ENCODE measurements at regions not wholly inside any gene's neighbourhood (a gene's known extent, or its start where the extent isn't known, plus 50 kb on each side); places are given as distances from the start of the nearest gene placed in this dataset.

DNA sequence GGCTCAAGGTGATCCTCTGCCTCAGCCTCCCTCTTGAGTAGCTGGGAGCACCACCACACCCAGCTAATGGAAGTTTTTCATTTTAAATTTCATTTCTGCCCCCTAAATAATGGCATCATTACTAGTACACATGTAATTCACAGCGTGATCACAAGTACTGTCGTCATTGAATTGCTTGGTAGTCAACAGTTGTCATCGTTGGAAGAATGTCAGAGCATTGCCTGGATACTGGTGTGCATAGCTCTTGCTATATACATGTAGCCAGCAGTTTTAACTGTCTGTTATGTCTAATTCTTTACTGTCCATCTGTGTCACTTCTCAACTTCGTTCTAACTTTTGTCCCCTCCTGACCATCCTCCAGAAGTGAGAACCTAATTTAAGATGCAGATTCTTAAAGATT lies 62.1 kb downstream of the CRPPA start:
- Histone ChIP-seq H3K36me3 (no peaks in the 10 kb centered on the region), H3K4me3 (no peak overlapping the region), H3K27me3 (no peaks in the 10 kb centered on the region), H3K27ac (no peak overlapping the region), H3K4me1 (no peaks in the 10 kb centered on the region), H3K9me3 (no peaks in the 10 kb centered on the region)
- no peak for DNase-seq (ENCODE audit: low spot score in 2 of 2)
- TF ChIP-seq, protein P1, sequence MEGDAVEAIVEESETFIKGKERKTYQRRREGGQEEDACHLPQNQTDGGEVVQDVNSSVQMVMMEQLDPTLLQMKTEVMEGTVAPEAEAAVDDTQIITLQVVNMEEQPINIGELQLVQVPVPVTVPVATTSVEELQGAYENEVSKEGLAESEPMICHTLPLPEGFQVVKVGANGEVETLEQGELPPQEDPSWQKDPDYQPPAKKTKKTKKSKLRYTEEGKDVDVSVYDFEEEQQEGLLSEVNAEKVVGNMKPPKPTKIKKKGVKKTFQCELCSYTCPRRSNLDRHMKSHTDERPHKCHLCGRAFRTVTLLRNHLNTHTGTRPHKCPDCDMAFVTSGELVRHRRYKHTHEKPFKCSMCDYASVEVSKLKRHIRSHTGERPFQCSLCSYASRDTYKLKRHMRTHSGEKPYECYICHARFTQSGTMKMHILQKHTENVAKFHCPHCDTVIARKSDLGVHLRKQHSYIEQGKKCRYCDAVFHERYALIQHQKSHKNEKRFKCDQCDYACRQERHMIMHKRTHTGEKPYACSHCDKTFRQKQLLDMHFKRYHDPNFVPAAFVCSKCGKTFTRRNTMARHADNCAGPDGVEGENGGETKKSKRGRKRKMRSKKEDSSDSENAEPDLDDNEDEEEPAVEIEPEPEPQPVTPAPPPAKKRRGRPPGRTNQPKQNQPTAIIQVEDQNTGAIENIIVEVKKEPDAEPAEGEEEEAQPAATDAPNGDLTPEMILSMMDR (IDR thresholded peaks at IDR 0.05) = no peak
- TF ChIP-seq POLR2A (IDR thresholded peaks at IDR 0.05) (no peak), EP300 (IDR thresholded peaks at IDR 0.05) (no peak)
- 75 to 77% methylated on average over 4 of the region's 4 CpGs for WGBS, 2 donors

DNA sequence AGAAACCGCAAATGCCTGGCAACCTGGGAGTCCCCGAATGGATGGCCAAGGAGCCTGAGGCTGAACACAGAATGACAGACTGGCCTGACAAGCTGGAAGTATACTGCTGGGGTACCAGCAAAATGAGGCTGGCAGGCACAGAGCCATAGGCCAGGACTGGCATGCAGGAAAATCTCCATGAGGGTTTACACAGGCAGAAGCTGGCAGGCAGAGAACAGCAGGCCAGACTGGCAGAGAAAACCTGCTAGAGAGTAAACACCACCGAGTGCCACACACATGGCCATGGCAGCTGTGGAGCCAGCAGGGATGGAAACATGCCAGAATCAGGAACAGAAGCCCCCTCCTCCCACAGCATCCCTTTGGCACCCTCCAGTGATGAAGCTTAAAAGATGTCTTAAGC lies 63.4 kb downstream of the CRPPA start:
- no peak overlapping the region for H3K4me3 ChIP-seq
- no peak overlapping the region for H3K27ac ChIP-seq
- 77 to 81% methylated on average over 3 of the region's 3 CpGs for WGBS, 2 donors
- no peaks in the 10 kb centered on the region for H3K27me3 ChIP-seq
- DNase-seq (ENCODE audit: low spot score in 2 of 2) = no peak
- no peaks in the 10 kb centered on the region for H3K4me1 ChIP-seq
- no peaks in the 10 kb centered on the region for H3K36me3 ChIP-seq
- H3K9me3 ChIP-seq = no peaks in the 10 kb centered on the region
- TF ChIP-seq EP300 (IDR thresholded peaks at IDR 0.05) (no peak), POLR2A (IDR thresholded peaks at IDR 0.05) (no peak)
- TF ChIP-seq, protein P1 (IDR thresholded peaks at IDR 0.05) = no peak

DNA sequence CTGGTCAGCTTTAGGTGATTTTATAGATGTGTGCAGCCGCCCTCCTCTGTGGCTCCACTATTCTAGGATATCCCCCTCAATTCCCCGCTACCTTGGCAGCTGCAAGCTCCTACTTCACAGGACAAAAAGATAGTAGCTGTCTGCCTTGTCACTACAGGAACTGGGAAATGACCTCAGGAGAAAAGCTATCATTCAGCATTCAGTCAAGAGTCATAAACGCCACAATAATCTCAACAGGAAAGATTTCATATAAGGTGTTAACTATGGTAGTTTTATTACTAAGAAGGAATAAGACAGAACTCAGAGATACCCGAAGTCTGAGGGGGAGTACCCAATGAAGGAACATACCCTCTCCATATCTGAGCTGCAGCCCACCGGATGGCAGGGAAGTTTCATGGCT lies 63.9 kb downstream of the CRPPA start:
- H3K9me3 ChIP-seq = no peaks in the 10 kb centered on the region
- WGBS, 2 donors = 92% methylated on average over 5 of the region's 5 CpGs
- no peaks in the 10 kb centered on the region for H3K4me1 ChIP-seq
- H3K27ac ChIP-seq = no peak overlapping the region
- no peak overlapping the region for H3K4me3 ChIP-seq
- no peak for DNase-seq (ENCODE audit: low spot score in 2 of 2)
- H3K27me3 ChIP-seq = no peaks in the 10 kb centered on the region
- TF ChIP-seq EP300 (IDR thresholded peaks at IDR 0.05) (no peak), POLR2A (IDR thresholded peaks at IDR 0.05) (no peak)
- TF ChIP-seq, protein P1 (IDR thresholded peaks at IDR 0.05) = no peak
- H3K36me3 ChIP-seq = no peaks in the 10 kb centered on the region

DNA sequence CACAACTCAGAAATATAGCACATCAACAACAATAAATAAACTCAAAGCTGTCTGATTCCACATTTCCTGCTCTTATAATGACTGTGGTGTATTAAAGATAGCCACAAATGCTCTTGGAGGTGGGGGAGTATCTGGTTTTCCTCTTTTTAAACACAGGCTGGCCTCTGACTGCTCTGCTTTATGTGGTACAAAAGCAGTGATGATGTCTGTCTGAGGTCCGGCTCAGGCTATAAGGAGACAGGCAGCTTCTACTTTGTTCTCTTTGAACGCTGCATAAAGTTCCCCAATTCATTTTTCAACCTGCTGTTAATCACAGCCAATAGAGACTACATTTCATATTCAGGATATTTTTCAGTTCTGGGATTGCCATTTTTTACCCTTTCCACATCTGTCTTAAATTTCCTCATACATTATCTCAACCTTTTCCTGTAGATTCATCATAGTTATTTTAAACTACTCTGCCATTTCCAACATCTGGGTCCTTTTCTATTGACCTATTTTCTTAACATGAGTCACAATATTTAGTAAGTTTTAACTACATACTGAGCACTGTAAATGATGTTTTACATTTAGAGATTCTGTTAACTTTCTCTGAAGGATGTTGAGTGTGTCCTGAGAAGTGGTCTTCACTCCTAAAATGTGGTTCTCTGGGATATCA lies 64.9 kb downstream of the CRPPA start:
- 40 to 41% methylated on average over 2 of the region's 2 CpGs for WGBS, 2 donors
- DNase-seq (ENCODE audit: low spot score in 2 of 2) = no peak
- Histone ChIP-seq H3K4me3 (no peak overlapping the region), H3K36me3 (no peaks in the 10 kb centered on the region), H3K4me1 (no peaks in the 10 kb centered on the region), H3K27ac (no peak overlapping the region), H3K27me3 (no peaks in the 10 kb centered on the region), H3K9me3 (no peaks in the 10 kb centered on the region)
- TF ChIP-seq, protein P1 (IDR thresholded peaks at IDR 0.05) = no peak
- TF ChIP-seq EP300 (IDR thresholded peaks at IDR 0.05) (no peak), POLR2A (IDR thresholded peaks at IDR 0.05) (no peak)

DNA sequence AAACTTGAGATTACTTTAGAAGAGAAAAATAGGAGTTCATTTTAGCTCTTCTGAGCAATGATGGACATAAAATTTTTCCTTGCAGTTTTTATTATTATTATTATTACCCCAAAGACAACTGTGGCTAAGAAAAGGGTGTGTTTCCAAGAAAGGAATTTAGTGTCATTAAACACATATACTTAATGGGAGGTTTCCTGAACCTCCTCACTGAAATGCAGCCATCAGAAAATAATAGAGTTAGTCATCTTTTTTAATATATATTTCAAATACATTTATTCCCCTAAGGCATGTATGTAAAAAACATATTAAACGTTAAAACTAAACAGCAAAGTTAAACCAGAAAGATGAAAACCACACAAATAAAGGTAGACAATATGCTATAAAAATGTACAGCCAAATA lies 66.8 kb downstream of the CRPPA start:
- no peaks in the 10 kb centered on the region for H3K36me3 ChIP-seq
- no peak overlapping the region for H3K27ac ChIP-seq
- DNase-seq (ENCODE audit: low spot score in 2 of 2) = no peak
- peaks cover 0 to 12% (median 2%) of the 10 kb centered on the region in 4 donors for H3K9me3 ChIP-seq
- TF ChIP-seq, protein P1 (IDR thresholded peaks at IDR 0.05) = no peak
- H3K4me3 ChIP-seq = no peak overlapping the region
- no peaks in the 10 kb centered on the region for H3K4me1 ChIP-seq
- no peaks in the 10 kb centered on the region for H3K27me3 ChIP-seq
- WGBS, 2 donors = 15 to 36% methylated on average over 1 of the region's 1 CpG

All from tibial nerve (tissue), 4 donors.